ENCODE measurements at regions not wholly inside any gene's neighbourhood (a gene's known extent, or its start where the extent isn't known, plus 50 kb on each side); places are given as distances from the start of the nearest gene placed in this dataset.

GRCh38 chr15:36517758-36518157 is 61.7 kb upstream of the CDIN1 start:
- no peaks in the 10 kb centered on the region for H3K27me3 Mint-ChIP-seq (ENCODE audit: insufficient read depth, unreplicated experiment)
- no peaks in the 10 kb centered on the region for H3K4me1 ChIP-seq
- H3K27ac Mint-ChIP-seq (ENCODE audit: unreplicated experiment): no peak overlapping the region
- no peaks in the 10 kb centered on the region for H3K9me3 ChIP-seq
- TF ChIP-seq, protein P1, sequence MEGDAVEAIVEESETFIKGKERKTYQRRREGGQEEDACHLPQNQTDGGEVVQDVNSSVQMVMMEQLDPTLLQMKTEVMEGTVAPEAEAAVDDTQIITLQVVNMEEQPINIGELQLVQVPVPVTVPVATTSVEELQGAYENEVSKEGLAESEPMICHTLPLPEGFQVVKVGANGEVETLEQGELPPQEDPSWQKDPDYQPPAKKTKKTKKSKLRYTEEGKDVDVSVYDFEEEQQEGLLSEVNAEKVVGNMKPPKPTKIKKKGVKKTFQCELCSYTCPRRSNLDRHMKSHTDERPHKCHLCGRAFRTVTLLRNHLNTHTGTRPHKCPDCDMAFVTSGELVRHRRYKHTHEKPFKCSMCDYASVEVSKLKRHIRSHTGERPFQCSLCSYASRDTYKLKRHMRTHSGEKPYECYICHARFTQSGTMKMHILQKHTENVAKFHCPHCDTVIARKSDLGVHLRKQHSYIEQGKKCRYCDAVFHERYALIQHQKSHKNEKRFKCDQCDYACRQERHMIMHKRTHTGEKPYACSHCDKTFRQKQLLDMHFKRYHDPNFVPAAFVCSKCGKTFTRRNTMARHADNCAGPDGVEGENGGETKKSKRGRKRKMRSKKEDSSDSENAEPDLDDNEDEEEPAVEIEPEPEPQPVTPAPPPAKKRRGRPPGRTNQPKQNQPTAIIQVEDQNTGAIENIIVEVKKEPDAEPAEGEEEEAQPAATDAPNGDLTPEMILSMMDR (IDR thresholded peaks at IDR 0.05; ENCODE audit: insufficient read depth in 1 of 2, low read depth in 1 of 2, low read length in 1 of 2, severe bottlenecking in 1 of 2, unreplicated experiment in 1 of 2): no peak
- no peaks in the 10 kb centered on the region for H3K36me3 ChIP-seq (ENCODE audit: control insufficient read depth, insufficient read depth, low read length)
- no peak overlapping the region for H3K4me3 Mint-ChIP-seq (ENCODE audit: unreplicated experiment)
- ChIA-PET POLR2A (no interaction called here), CTCF (no interaction called here)
- H3K9me3 Mint-ChIP-seq (ENCODE audit: unreplicated experiment): no peaks in the 10 kb centered on the region
- no peaks in the 10 kb centered on the region for H3K36me3 Mint-ChIP-seq (ENCODE audit: insufficient read depth, unreplicated experiment)
- intact Hi-C loops (cut with micrococcal nuclease; ENCODE audit: unreplicated experiment): no loop called here
- no peaks in the 10 kb centered on the region for H3K27me3 ChIP-seq (replicated peaks; ENCODE audit: control insufficient read depth, insufficient read depth, low read length)
- no peak overlapping the region for H3K4me3 ChIP-seq (ENCODE audit: low read depth, low read length)
- no peak for DNase-seq
- peaks cover 12% of the 10 kb centered on the region for H3K4me1 Mint-ChIP-seq (ENCODE audit: low read depth, unreplicated experiment)
- BruUV-seq (replicated peaks): no TSS peak

GRCh38 chr15:36519067-36519466 is 60.4 kb upstream of the CDIN1 start:
- H3K4me3 ChIP-seq (ENCODE audit: low read depth, low read length): no peak overlapping the region
- BruUV-seq (replicated peaks): no TSS peak
- Mint-ChIP-seq H3K4me1 (ENCODE audit: low read depth, unreplicated experiment) (peaks cover 12% of the 10 kb centered on the region), H3K4me3 (ENCODE audit: unreplicated experiment) (no peak overlapping the region), H3K27ac (ENCODE audit: unreplicated experiment) (no peak overlapping the region), H3K9me3 (ENCODE audit: unreplicated experiment) (no peaks in the 10 kb centered on the region), H3K27me3 (ENCODE audit: insufficient read depth, unreplicated experiment) (no peaks in the 10 kb centered on the region), H3K36me3 (ENCODE audit: insufficient read depth, unreplicated experiment) (no peaks in the 10 kb centered on the region)
- TF ChIP-seq, protein P1 (IDR thresholded peaks at IDR 0.05; ENCODE audit: insufficient read depth in 1 of 2, low read depth in 1 of 2, low read length in 1 of 2, severe bottlenecking in 1 of 2, unreplicated experiment in 1 of 2): no peak
- H3K36me3 ChIP-seq (ENCODE audit: control insufficient read depth, insufficient read depth, low read length): no peaks in the 10 kb centered on the region
- ChIA-PET POLR2A (no interaction called here), CTCF (no interaction called here)
- no peak for DNase-seq
- H3K4me1 ChIP-seq: no peaks in the 10 kb centered on the region
- intact Hi-C loops (cut with micrococcal nuclease; ENCODE audit: unreplicated experiment): no loop called here
- no peaks in the 10 kb centered on the region for H3K9me3 ChIP-seq
- H3K27me3 ChIP-seq (replicated peaks; ENCODE audit: control insufficient read depth, insufficient read depth, low read length): no peaks in the 10 kb centered on the region

- no peak for DNase-seq
- POLR2A ChIA-PET: no interaction called here
- no peaks in the 10 kb centered on the region for H3K36me3 Mint-ChIP-seq (ENCODE audit: insufficient read depth, unreplicated experiment)
- BruUV-seq (replicated peaks): no TSS peak
- intact Hi-C loops (cut with micrococcal nuclease; ENCODE audit: unreplicated experiment): no loop called here
- H3K27me3 Mint-ChIP-seq (ENCODE audit: insufficient read depth, unreplicated experiment): no peaks in the 10 kb centered on the region
- H3K4me3 ChIP-seq (ENCODE audit: low read depth, low read length): no peak overlapping the region
- no peaks in the 10 kb centered on the region for H3K36me3 ChIP-seq (ENCODE audit: control insufficient read depth, insufficient read depth, low read length)
- CTCF ChIA-PET: no interaction called here
- H3K27ac Mint-ChIP-seq (ENCODE audit: unreplicated experiment): no peak overlapping the region
- H3K4me1 Mint-ChIP-seq (ENCODE audit: low read depth, unreplicated experiment): no peaks in the 10 kb centered on the region
- no peak overlapping the region for H3K4me3 Mint-ChIP-seq (ENCODE audit: unreplicated experiment)
- no peaks in the 10 kb centered on the region for H3K4me1 ChIP-seq
- H3K9me3 ChIP-seq: no peaks in the 10 kb centered on the region
- H3K9me3 Mint-ChIP-seq (ENCODE audit: unreplicated experiment): no peaks in the 10 kb centered on the region
- no peaks in the 10 kb centered on the region for H3K27me3 ChIP-seq (replicated peaks; ENCODE audit: control insufficient read depth, insufficient read depth, low read length)
- TF ChIP-seq, protein P1 (IDR thresholded peaks at IDR 0.05; ENCODE audit: insufficient read depth in 1 of 2, low read depth in 1 of 2, low read length in 1 of 2, severe bottlenecking in 1 of 2, unreplicated experiment in 1 of 2): no peak
These were observed 54.0 kb upstream of the CDIN1 start for GRCh38 chr15:36525430-36525829.

Measured in Caco-2 (cell line).